Keratinocyte (primary cell): ENCODE measurements at regions not wholly inside any gene's neighbourhood (a gene's known extent, or its start where the extent isn't known, plus 50 kb on each side); places are given as distances from the start of the nearest gene placed in this dataset.

ENCODE experiments used
- CTCF ChIP-seq, 3 experiments: IDR thresholded peaks in 1 of 3; conservative IDR thresholded peaks in 1 of 3; optimal IDR thresholded peaks in 1 of 3; 2 replicates in 2 of 3; 3 replicates in 1 of 3; pipeline versions ENCODE3 to v1.5.1; 2011; ENCODE audit warnings: low read length in 3 of 3, mild to moderate bottlenecking in 3 of 3, moderate library complexity in 2 of 3, control low read depth in 1 of 3, inconsistent platforms in 1 of 3; ENCODE audit not compliant: insufficient read depth in 2 of 3; ENCODE audit errors: extremely low read depth in 1 of 3
- EZH2 ChIP-seq: IDR thresholded peaks from one replicate; pipeline ENCODE4 v1.6.1; 2012; ENCODE audit warnings: inconsistent platforms, mild to moderate bottlenecking, low read length, moderate library complexity

GRCh38 chr5:29231154-29231553, 1962.3 kb upstream of the CDH6 start:
- TF ChIP-seq CTCF (optimal IDR thresholded peaks at IDR 0.05 in 1 of 3, IDR thresholded peaks at IDR 0.05 in 1 of 3, conservative IDR thresholded peaks at IDR 0.05 in 1 of 3; ENCODE audit: extremely low read depth in 1 of 3, insufficient read depth in 2 of 3, low read length in 3 of 3): no peak
- no peak for TF ChIP-seq EZH2
